ENCODE measurements at regions not wholly inside any gene's neighbourhood (a gene's known extent, or its start where the extent isn't known, plus 50 kb on each side); places are given as distances from the start of the nearest gene placed in this dataset.

DNA sequence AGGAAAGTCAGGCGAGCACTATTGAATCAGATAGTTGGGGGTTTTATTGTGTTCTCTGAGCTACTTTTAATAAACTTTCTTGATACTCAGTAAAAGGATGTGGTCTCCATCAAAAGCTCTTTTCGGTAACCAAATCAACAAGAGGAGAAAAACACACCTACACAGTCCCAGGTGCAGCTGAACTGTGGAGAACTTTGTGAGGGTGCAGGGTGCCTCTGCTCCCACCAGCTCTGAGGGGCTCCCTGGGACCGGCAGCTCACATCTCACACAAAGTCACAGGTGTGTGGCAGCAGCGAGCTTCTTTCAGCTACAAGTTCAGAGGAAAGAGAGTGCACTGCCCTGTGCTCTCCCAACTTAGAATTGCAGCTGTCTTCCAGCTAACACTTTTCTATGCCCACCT lies 650.4 kb downstream of the RNF144A start:
- TF ChIP-seq CTCF (IDR thresholded peaks at IDR 0.05), result no peak
- no peak for TF ChIP-seq POLR2A (IDR thresholded peaks at IDR 0.05; ENCODE audit: low read depth)
- TF ChIP-seq EP300 (IDR thresholded peaks at IDR 0.05), result no peak
- TF ChIP-seq POLR2AphosphoS5 (IDR thresholded peaks at IDR 0.05), result no peak

Data from esophagus muscularis mucosa (tissue), 4 donors.